ENCODE measurements at regions not wholly inside any gene's neighbourhood (a gene's known extent, or its start where the extent isn't known, plus 50 kb on each side); places are given as distances from the start of the nearest gene placed in this dataset.

DNA sequence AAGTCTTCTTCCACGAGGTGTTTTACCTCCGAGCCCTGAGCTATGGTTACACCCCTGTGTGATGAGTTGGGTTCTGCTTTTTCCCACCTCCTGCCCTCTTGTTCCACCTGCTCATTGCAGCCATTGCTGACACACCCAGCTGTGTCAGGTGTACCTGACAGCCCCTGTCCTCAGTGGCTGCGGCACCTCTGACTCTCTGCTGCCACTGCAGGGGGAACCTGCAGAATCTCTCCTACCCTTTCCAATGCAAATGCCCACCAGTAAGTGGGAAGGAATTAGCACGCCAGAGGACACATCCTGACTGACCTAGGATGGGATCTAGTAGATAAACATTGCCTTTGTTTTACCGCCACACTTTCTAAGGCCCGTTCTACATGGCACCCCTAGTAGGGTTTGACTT, 600.9 kb upstream of the MKI67 start:
- Histone ChIP-seq H3K9me3 (ENCODE audit: control insufficient read depth, insufficient read depth, low read length) (peaks cover 68% of the 10 kb centered on the region), H3K27me3 (ENCODE audit: control insufficient read depth, insufficient read depth, low read length) (no peaks in the 10 kb centered on the region), H3K27ac (ENCODE audit: low read depth, low read length) (no peak overlapping the region), H3K4me3 (ENCODE audit: low read depth, low read length) (no peak overlapping the region)
- CTCF ChIA-PET, result no interaction called here
- POLR2A ChIA-PET, result no interaction called here
- TF ChIP-seq, protein P1, sequence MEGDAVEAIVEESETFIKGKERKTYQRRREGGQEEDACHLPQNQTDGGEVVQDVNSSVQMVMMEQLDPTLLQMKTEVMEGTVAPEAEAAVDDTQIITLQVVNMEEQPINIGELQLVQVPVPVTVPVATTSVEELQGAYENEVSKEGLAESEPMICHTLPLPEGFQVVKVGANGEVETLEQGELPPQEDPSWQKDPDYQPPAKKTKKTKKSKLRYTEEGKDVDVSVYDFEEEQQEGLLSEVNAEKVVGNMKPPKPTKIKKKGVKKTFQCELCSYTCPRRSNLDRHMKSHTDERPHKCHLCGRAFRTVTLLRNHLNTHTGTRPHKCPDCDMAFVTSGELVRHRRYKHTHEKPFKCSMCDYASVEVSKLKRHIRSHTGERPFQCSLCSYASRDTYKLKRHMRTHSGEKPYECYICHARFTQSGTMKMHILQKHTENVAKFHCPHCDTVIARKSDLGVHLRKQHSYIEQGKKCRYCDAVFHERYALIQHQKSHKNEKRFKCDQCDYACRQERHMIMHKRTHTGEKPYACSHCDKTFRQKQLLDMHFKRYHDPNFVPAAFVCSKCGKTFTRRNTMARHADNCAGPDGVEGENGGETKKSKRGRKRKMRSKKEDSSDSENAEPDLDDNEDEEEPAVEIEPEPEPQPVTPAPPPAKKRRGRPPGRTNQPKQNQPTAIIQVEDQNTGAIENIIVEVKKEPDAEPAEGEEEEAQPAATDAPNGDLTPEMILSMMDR (IDR thresholded peaks at IDR 0.05; ENCODE audit: low read depth, low read length), result no peak
- DNase-seq (ENCODE audit: low read depth, low spot score), result no peak

DNA sequence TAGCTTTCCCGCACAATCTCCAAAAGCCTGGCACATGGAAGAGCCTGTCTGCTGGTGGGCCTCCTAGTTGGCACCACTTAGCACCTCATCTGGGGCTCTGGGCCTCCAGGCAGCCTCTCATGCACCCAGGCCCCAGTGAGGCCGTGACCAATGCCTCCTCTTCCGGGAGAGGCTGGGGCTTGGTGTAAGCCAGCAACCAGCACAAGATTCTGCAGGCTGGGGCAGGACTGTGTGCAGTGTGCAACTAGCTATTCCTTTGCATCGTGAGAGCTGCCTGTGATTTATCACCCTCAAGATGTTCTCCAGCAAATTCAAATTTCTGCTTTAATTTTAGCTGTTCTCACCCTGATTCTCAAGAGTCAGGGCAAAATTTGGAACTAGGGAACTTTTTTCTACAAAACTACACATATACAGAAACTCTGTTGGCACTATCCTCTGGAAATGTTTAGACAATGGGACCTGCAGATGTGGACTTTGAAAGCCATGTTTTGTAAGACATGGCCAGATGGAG, 603.7 kb upstream of the MKI67 start:
- ChIA-PET CTCF (no interaction called here), POLR2A (no interaction called here)
- TF ChIP-seq, protein P1 (IDR thresholded peaks at IDR 0.05; ENCODE audit: low read depth, low read length), result no peak
- Histone ChIP-seq H3K27ac (ENCODE audit: low read depth, low read length) (no peak overlapping the region), H3K9me3 (ENCODE audit: control insufficient read depth, insufficient read depth, low read length) (peaks cover 72% of the 10 kb centered on the region), H3K27me3 (ENCODE audit: control insufficient read depth, insufficient read depth, low read length) (no peaks in the 10 kb centered on the region), H3K4me3 (ENCODE audit: low read depth, low read length) (no peak overlapping the region)
- no peak for DNase-seq (ENCODE audit: low read depth, low spot score)

DNA sequence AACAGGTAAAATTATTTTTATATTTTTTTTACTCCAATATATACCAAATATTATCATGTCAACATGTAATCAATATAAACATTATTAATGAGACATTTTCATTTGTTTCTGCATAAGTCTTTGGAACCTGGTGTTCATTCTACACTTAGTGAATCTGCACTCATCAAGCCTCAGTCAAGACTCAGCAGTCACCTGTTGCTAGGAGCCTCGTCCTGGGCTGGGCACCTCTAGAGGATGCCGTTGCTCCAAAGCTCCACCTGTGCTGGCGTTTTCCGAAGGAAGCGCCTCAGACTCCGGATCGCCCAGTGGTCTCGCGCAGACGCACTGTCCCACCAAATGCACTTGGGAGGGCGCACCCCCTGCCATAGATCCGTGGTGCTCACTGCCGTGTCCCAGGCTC, 604.7 kb upstream of the MKI67 start:
- Histone ChIP-seq H3K27me3 (ENCODE audit: control insufficient read depth, insufficient read depth, low read length) (no peaks in the 10 kb centered on the region), H3K27ac (ENCODE audit: low read depth, low read length) (no peak overlapping the region), H3K4me3 (ENCODE audit: low read depth, low read length) (no peak overlapping the region), H3K9me3 (ENCODE audit: control insufficient read depth, insufficient read depth, low read length) (peaks cover 72% of the 10 kb centered on the region)
- ChIA-PET CTCF (no interaction called here), POLR2A (no interaction called here)
- no peak for DNase-seq (ENCODE audit: low read depth, low spot score)
- TF ChIP-seq, protein P1 (IDR thresholded peaks at IDR 0.05; ENCODE audit: low read depth, low read length), result no peak

DNA sequence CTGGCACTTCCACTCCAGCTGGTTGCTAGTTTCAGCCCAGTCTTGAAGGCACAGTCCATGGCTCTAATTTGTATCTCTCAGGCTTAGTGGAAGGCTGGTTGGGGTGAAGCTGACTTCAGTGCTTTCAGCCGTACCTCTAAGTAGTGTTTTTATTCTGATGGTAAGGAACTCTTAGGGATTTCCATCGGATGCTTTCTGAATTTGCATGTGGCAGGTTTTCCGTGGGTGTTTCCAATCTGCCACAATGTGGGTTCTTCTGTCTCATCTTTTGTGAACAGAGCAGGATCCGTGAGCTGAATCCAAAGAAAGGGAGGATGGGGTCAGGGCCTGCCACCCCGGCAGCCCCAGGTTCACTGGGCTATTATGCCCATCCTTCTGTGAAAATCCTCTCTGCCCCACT, 607.9 kb upstream of the MKI67 start:
- no peak overlapping the region for H3K27ac ChIP-seq (ENCODE audit: low read depth, low read length)
- ChIA-PET CTCF (no interaction called here), POLR2A (no interaction called here)
- no peak for DNase-seq (ENCODE audit: low read depth, low spot score)
- TF ChIP-seq, protein P1 (IDR thresholded peaks at IDR 0.05; ENCODE audit: low read depth, low read length), result no peak
- no peaks in the 10 kb centered on the region for H3K27me3 ChIP-seq (ENCODE audit: control insufficient read depth, insufficient read depth, low read length)
- H3K9me3 ChIP-seq (ENCODE audit: control insufficient read depth, insufficient read depth, low read length), result peaks cover 59% of the 10 kb centered on the region
- no peak overlapping the region for H3K4me3 ChIP-seq (ENCODE audit: low read depth, low read length)

DNA sequence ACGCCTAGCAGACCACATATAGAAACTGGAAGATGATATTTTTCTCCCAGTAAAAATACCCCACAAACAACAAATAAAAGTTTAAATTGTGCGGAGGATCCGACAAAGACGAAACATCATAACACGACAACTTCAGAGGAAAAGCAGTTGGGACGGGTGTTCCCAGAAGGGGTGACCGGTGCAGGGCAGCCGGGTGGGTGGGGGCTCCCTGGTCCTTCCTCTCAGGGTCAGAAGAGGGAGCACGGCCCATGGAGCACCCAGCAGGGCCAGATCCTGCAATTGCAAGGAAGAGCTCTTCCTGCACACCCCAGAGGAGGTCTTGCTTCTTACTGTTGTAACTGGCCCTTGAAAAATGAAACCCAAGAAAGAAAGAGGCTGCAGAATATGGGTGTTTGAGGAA, 608.5 kb upstream of the MKI67 start:
- POLR2A ChIA-PET, result no interaction called here

More for the DNA sequence above, 608.5 kb upstream of the MKI67 start:
- no peak overlapping the region for H3K27ac ChIP-seq (ENCODE audit: low read depth, low read length)
- H3K4me3 ChIP-seq (ENCODE audit: low read depth, low read length), result no peak overlapping the region
- no peaks in the 10 kb centered on the region for H3K27me3 ChIP-seq (ENCODE audit: control insufficient read depth, insufficient read depth, low read length)
- no peak for DNase-seq (ENCODE audit: low read depth, low spot score)
- CTCF ChIA-PET, result no interaction called here
- TF ChIP-seq, protein P1 (IDR thresholded peaks at IDR 0.05; ENCODE audit: low read depth, low read length), result no peak
- H3K9me3 ChIP-seq (ENCODE audit: control insufficient read depth, insufficient read depth, low read length), result peaks cover 59% of the 10 kb centered on the region
